Keratinocyte (primary cell): ENCODE measurements at regions not wholly inside any gene's neighbourhood (a gene's known extent, or its start where the extent isn't known, plus 50 kb on each side); places are given as distances from the start of the nearest gene placed in this dataset.

Source experiments
- DNase-seq: peaks from one replicate; pipeline ENCODE4 v3.0.0-alpha.2; 2011; ENCODE audit warnings: low read depth, missing footprints, low spot score
- FAIRE-seq: peaks from 2 replicates; lab custom pipeline; 2011; peaks lifted over from hg19 to GRCh38; lab: Jason Lieb, UNC
- H2AFZ ChIP-seq: 2 replicates; pipeline ENCODE4 v1.6.0; 2012; ENCODE audit warnings: low read length, control low read depth, inconsistent platforms; ENCODE audit not compliant: control insufficient read depth
- H3K27ac ChIP-seq: 2 replicates; pipeline ENCODE4 v1.5.1; 2011; ENCODE audit warnings: low read length; ENCODE audit not compliant: control insufficient read depth, insufficient read depth
- H3K27me3 ChIP-seq: 3 replicates; pipeline ENCODE4 v1.6.0; 2011; ENCODE audit warnings: low read length; ENCODE audit not compliant: control insufficient read depth, insufficient read depth; ENCODE audit errors: extremely low read depth
- H3K36me3 ChIP-seq, 2 experiments: 2 replicates in 1 of 2; 3 replicates in 1 of 2; pipeline ENCODE4 v1.5.1; 2011; ENCODE audit warnings: low read length in 2 of 2, mild to moderate bottlenecking in 1 of 2; ENCODE audit not compliant: control insufficient read depth in 2 of 2, insufficient read depth in 2 of 2; ENCODE audit errors: extremely low read depth in 1 of 2
- H3K4me1 ChIP-seq: 3 replicates; pipeline ENCODE4 v1.5.1; 2011; ENCODE audit warnings: low read length; ENCODE audit not compliant: control insufficient read depth, insufficient read depth; ENCODE audit errors: extremely low read depth
- H3K4me2 ChIP-seq: 3 replicates; pipeline ENCODE4 v1.6.0; 2011; ENCODE audit warnings: low read depth, low read length; ENCODE audit not compliant: control insufficient read depth, insufficient read depth; ENCODE audit errors: extremely low read depth
- H3K4me3 ChIP-seq, 3 experiments: fragments of 200-600 bp in 1 of 3; sonication (generic) in 1 of 3; 2 replicates in 2 of 3; 3 replicates in 1 of 3; pipeline ENCODE4 v1.5.1; 2011 to 2016; ENCODE audit warnings: low read length in 3 of 3, mild to moderate bottlenecking in 3 of 3, control low read depth in 2 of 3, inconsistent platforms in 1 of 3, low read depth in 1 of 3, mixed read lengths in 1 of 3, mixed run types in 1 of 3, moderate library complexity in 1 of 3; ENCODE audit not compliant: control insufficient read depth in 2 of 3, insufficient read depth in 2 of 3; ENCODE audit errors: extremely low read depth in 1 of 3
- H3K79me2 ChIP-seq: 2 replicates; pipeline ENCODE4 v1.6.0; 2012; ENCODE audit warnings: low read length; ENCODE audit not compliant: control insufficient read depth, insufficient read depth
- H3K9ac ChIP-seq: 3 replicates; pipeline ENCODE4 v1.6.0; 2011; ENCODE audit warnings: low read length; ENCODE audit not compliant: control insufficient read depth, insufficient read depth; ENCODE audit errors: extremely low read depth
- H3K9me1 ChIP-seq: 3 replicates; pipeline ENCODE4 v1.6.0; 2011; ENCODE audit warnings: low read length; ENCODE audit not compliant: control insufficient read depth, insufficient read depth; ENCODE audit errors: extremely low read depth
- H3K9me3 ChIP-seq: 2 replicates; pipeline ENCODE4 v1.5.1; 2012; ENCODE audit warnings: low read depth, low read length; ENCODE audit not compliant: control insufficient read depth
- H4K20me1 ChIP-seq: 3 replicates; pipeline ENCODE4 v1.6.0; 2011; ENCODE audit warnings: low read length; ENCODE audit not compliant: control insufficient read depth, insufficient read depth; ENCODE audit errors: extremely low read depth
- EZH2 ChIP-seq: IDR thresholded peaks from one replicate; pipeline ENCODE4 v1.6.1; 2012; ENCODE audit warnings: inconsistent platforms, mild to moderate bottlenecking, low read length, moderate library complexity
- dilution Hi-C: fragments of 300-500 bp; cut with MboI; formaldehyde crosslinking; loops from one replicate; pipeline ENCODE4 v1.7.0; 2020; ENCODE audit warnings: low sequenced_read_pairs; ENCODE audit not compliant: extremely low pct_ligation_motif_present
- TF ChIP-seq, protein P1 (sequence below), 3 experiments: IDR thresholded peaks in 1 of 3; conservative IDR thresholded peaks in 1 of 3; optimal IDR thresholded peaks in 1 of 3; 2 replicates in 2 of 3; 3 replicates in 1 of 3; pipeline versions ENCODE3 to v1.5.1; 2011; ENCODE audit warnings: low read length in 3 of 3, mild to moderate bottlenecking in 3 of 3, moderate library complexity in 2 of 3, control low read depth in 1 of 3, inconsistent platforms in 1 of 3; ENCODE audit not compliant: insufficient read depth in 2 of 3; ENCODE audit errors: extremely low read depth in 1 of 3

DNA sequence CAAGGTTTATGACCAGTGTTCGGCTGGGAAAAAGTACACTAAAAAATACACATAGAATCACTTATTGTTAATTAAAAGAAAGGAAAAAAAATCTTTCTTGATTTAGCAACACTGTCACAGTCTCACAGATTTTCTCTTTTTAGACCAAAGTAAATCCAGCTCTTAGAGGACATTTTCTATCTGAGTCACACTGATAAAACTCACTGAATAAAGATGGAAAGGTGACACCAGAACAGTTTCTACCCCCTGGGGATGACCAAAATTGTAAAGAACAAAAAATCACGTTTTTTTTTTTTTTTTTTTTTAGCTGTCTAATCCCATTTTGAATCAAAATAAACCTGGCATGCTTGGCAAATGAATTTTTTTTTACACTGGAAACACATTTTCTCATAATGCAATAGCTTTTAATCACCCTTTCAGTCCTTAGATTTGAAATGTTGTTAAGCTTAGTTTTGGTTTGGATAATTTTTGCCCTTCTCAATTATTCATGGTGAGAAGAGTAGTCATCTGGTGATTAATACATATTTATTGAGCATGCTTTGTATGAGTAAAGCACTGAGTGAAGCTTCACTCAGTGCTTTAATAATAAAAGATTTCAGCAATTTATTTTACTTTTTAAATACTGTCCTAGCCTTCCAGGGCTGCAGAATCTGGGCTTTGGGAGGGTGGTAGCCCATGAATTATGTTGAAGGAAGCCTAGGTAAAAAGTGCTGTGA lies 886.3 kb downstream of the SLC4A3 start:
- Histone ChIP-seq H3K9me1 (no peaks in the 10 kb centered on the region), H3K36me3 (no peaks in the 10 kb centered on the region), H4K20me1 (no peaks in the 10 kb centered on the region), H3K9me3 (no peaks in the 10 kb centered on the region), H3K4me2 (peak overlapping the region; percentile 33), H3K27ac (peak overlapping the region; percentile 23), H2AFZ (no peak overlapping the region), H3K4me3 (no peak overlapping the region), H3K79me2 (no peaks in the 10 kb centered on the region), H3K4me1 (peaks cover 44% of the 10 kb centered on the region), H3K27me3 (no peaks in the 10 kb centered on the region), H3K9ac (no peak overlapping the region)
- dilution Hi-C loops = no loop called here
- DNase-seq (no peak), FAIRE-seq (no peak)
- no peak for TF ChIP-seq EZH2
- TF ChIP-seq, protein P1, sequence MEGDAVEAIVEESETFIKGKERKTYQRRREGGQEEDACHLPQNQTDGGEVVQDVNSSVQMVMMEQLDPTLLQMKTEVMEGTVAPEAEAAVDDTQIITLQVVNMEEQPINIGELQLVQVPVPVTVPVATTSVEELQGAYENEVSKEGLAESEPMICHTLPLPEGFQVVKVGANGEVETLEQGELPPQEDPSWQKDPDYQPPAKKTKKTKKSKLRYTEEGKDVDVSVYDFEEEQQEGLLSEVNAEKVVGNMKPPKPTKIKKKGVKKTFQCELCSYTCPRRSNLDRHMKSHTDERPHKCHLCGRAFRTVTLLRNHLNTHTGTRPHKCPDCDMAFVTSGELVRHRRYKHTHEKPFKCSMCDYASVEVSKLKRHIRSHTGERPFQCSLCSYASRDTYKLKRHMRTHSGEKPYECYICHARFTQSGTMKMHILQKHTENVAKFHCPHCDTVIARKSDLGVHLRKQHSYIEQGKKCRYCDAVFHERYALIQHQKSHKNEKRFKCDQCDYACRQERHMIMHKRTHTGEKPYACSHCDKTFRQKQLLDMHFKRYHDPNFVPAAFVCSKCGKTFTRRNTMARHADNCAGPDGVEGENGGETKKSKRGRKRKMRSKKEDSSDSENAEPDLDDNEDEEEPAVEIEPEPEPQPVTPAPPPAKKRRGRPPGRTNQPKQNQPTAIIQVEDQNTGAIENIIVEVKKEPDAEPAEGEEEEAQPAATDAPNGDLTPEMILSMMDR (optimal IDR thresholded peaks at IDR 0.05 in 1 of 3, IDR thresholded peaks at IDR 0.05 in 1 of 3, conservative IDR thresholded peaks at IDR 0.05 in 1 of 3; ENCODE audit: extremely low read depth in 1 of 3, insufficient read depth in 2 of 3, low read length in 3 of 3) = no peak

DNA sequence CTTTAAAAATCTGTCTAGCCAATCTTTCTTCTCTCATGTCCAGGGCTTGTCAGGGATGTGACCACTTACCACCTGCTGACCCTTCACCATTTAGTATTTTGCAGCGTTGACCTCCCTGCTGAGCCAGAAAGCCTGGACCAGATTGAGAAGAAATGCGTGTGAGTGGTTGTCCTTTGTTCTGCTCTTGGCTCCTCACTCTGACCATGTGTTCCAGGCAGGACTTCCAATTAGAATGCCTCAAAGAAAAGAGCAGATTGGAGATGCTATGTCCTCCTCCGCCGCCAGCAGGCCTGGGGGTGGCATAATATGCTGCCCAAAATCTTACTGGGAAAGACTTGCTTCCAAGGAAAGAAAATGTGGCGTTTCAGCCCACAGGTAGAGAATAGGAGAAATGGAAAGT lies 894.1 kb downstream of the SLC4A3 start:
- no peaks in the 10 kb centered on the region for H3K9me1 ChIP-seq
- no peak overlapping the region for H3K4me3 ChIP-seq
- H3K36me3 ChIP-seq = no peaks in the 10 kb centered on the region
- DNase-seq (no peak), FAIRE-seq (no peak)
- no peaks in the 10 kb centered on the region for H4K20me1 ChIP-seq
- no peak overlapping the region for H3K9ac ChIP-seq
- H3K27ac ChIP-seq = no peak overlapping the region
- no peaks in the 10 kb centered on the region for H3K79me2 ChIP-seq
- no peak overlapping the region for H3K4me2 ChIP-seq
- no peaks in the 10 kb centered on the region for H3K4me1 ChIP-seq
- H3K27me3 ChIP-seq = no peaks in the 10 kb centered on the region
- TF ChIP-seq EZH2 = no peak
- TF ChIP-seq, protein P1 (optimal IDR thresholded peaks at IDR 0.05 in 1 of 3, IDR thresholded peaks at IDR 0.05 in 1 of 3, conservative IDR thresholded peaks at IDR 0.05 in 1 of 3; ENCODE audit: extremely low read depth in 1 of 3, insufficient read depth in 2 of 3, low read length in 3 of 3) = no peak
- H2AFZ ChIP-seq = no peak overlapping the region
- no peaks in the 10 kb centered on the region for H3K9me3 ChIP-seq
- dilution Hi-C loops = no loop called here
